HCT116 (cell line): ENCODE measurements at regions not wholly inside any gene's neighbourhood (a gene's known extent, or its start where the extent isn't known, plus 50 kb on each side); places are given as distances from the start of the nearest gene placed in this dataset.

Experiments
- ATAC-seq: fragments of 200-7000 bp; cut with Tn5 transposase; 2 replicates; pipeline ENCODE4 v1.9.1; 2020; ENCODE audit warnings: mild to moderate bottlenecking, moderate library complexity
- BruUV-seq: library from RNA; stranded (reverse); fragments of 400-500 nt; replicated peaks from 2 replicates; lab custom pipeline; 2021; lab: Mats Ljungman, UMichigan
- CTCF ChIA-PET: fragments of 300-600 bp; sonication (Branson Sonifier 250); formaldehyde crosslinking; loops from one replicate; lab custom pipeline; 2021; ENCODE audit warnings: antibody characterized with exemption; lab: Charles Lee
- POLR2A ChIA-PET: fragments of 300-600, 350-600 bp; sonication (Branson Sonifier 250); formaldehyde crosslinking; loops from one replicate; lab custom pipeline; 2021; ENCODE audit warnings: antibody characterized with exemption; lab: Charles Lee
- RAD21 ChIA-PET, 2 experiments: fragments of 300-600 bp; sonication (Branson Sonifier 250); formaldehyde crosslinking; loops; one replicate each; lab custom pipeline; 2023; ENCODE audit warnings: low total read pairs in 2 of 2; ENCODE audit not compliant: uncharacterized antibody in 2 of 2, unreplicated experiment in 2 of 2, low non-redundant PET in 1 of 2; lab: Charles Lee
- DNase-seq: peaks from one replicate; pipeline ENCODE4 v3.0.0-alpha.2; 2010; ENCODE audit warnings: low read depth, low spot score
- H2AFZ ChIP-seq: fragments of 200-600 bp; shearing (Covaris generic), sonication (generic); 2 replicates; pipeline ENCODE4 v1.6.1; 2017; ENCODE audit warnings: low read depth, mixed run types, mixed read lengths, antibody characterized with exemption, low read length; ENCODE audit not compliant: poor library complexity, severe bottlenecking
- H3K27ac ChIP-seq: 2 replicates; pipeline ENCODE4 v1.5.1; 2012; ENCODE audit warnings: low read depth, low read length
- H3K27me3 ChIP-seq: fragments of 200-600 bp; sonication (generic); 2 replicates; pipeline ENCODE4 v1.6.1; 2016; ENCODE audit warnings: mixed run types, low read length, mixed read lengths; ENCODE audit not compliant: insufficient read depth
- H3K36me3 ChIP-seq, 2 experiments: fragments of 200-500 bp in 1 of 2; fragments of 200-600 bp in 1 of 2; sonication (Bioruptor generic) in 1 of 2; sonication (generic) in 1 of 2; 2 replicates each; pipeline versions ENCODE4 v1.5.1 to v1.6.1; 2014 to 2016; ENCODE audit warnings: low read length in 2 of 2, inconsistent platforms in 1 of 2, mixed read lengths in 1 of 2, mixed run types in 1 of 2; ENCODE audit not compliant: insufficient read depth in 2 of 2, control insufficient read depth in 1 of 2
- H3K4me1 ChIP-seq, 2 experiments: fragments of 200-600 bp in 1 of 2; sonication (generic) in 1 of 2; 2 replicates each; pipeline versions ENCODE4 v1.5.1 to v1.6.1; 2012 to 2017; ENCODE audit warnings: low read length in 2 of 2, inconsistent platforms in 1 of 2, mild to moderate bottlenecking in 1 of 2, mixed read lengths in 1 of 2, mixed run types in 1 of 2, moderate library complexity in 1 of 2; ENCODE audit not compliant: insufficient read depth in 2 of 2, control insufficient read depth in 1 of 2
- H3K4me2 ChIP-seq: fragments of 200-600 bp; sonication (generic); 2 replicates; pipeline ENCODE4 v1.6.1; 2017; ENCODE audit warnings: mixed run types, low read length, mixed read lengths
- H3K4me3 ChIP-seq, 2 experiments: fragments of 200-600 bp in 1 of 2; sonication (generic) in 1 of 2; replicated peaks in 1 of 2; 2 replicates each; pipeline ENCODE4 v1.5.1; 2011 to 2016; ENCODE audit warnings: low read length in 2 of 2, control low read depth in 1 of 2, low read depth in 1 of 2, mild to moderate bottlenecking in 1 of 2, mixed read lengths in 1 of 2, mixed run types in 1 of 2
- H3K79me2 ChIP-seq: fragments of 200-600 bp; sonication (generic); 2 replicates; pipeline ENCODE4 v1.6.1; 2017; ENCODE audit warnings: mild to moderate bottlenecking, mixed run types, low read length, moderate library complexity, mixed read lengths; ENCODE audit not compliant: insufficient read depth
- H3K9ac ChIP-seq: fragments of 200-600 bp; sonication (generic); 2 replicates; pipeline ENCODE4 v1.6.1; 2016; ENCODE audit warnings: low read length, mixed read lengths
- H3K9me2 ChIP-seq: fragments of 200-600 bp; sonication (generic), shearing (Covaris generic); 2 replicates; pipeline ENCODE4 v1.6.1; 2017; ENCODE audit warnings: mixed run types, mild to moderate bottlenecking, moderate library complexity; ENCODE audit not compliant: insufficient read depth
- H3K9me3 ChIP-seq, 2 experiments: fragments of 200-500 bp in 1 of 2; fragments of 200-600 bp in 1 of 2; sonication (Bioruptor generic) in 1 of 2; sonication (generic) in 1 of 2; 2 replicates each; pipeline ENCODE4 v1.6.1; 2014 to 2017; ENCODE audit warnings: low read length in 2 of 2, mixed read lengths in 2 of 2, inconsistent platforms in 1 of 2, low read depth in 1 of 2, mild to moderate bottlenecking in 1 of 2, mixed run types in 1 of 2, moderate library complexity in 1 of 2; ENCODE audit not compliant: control insufficient read depth in 1 of 2, insufficient read depth in 1 of 2
- H4K20me1 ChIP-seq: fragments of 200-600 bp; sonication (generic), shearing (Covaris generic); 2 replicates; pipeline ENCODE4 v1.6.1; 2017; ENCODE audit warnings: mixed run types, mild to moderate bottlenecking, moderate library complexity; ENCODE audit not compliant: insufficient read depth
- CEBPB ChIP-seq: IDR thresholded peaks from 2 replicates; pipeline ENCODE4 v1.6.1; 2012; ENCODE audit warnings: low read depth
- EGR1 ChIP-seq: IDR thresholded peaks from 2 replicates; pipeline ENCODE4 v1.6.1; 2012; ENCODE audit warnings: low read depth
- ELF1 ChIP-seq: IDR thresholded peaks from 2 replicates; pipeline ENCODE4 v1.6.1; 2012; ENCODE audit warnings: low read depth, borderline replicate concordance
- SRF ChIP-seq: IDR thresholded peaks from 2 replicates; pipeline ENCODE4 v1.6.1; 2012; ENCODE audit warnings: low read depth
- TCF7L2 ChIP-seq: IDR thresholded peaks from 2 replicates; pipeline ENCODE4 v1.7.0; 2011; ENCODE audit warnings: borderline replicate concordance, inconsistent platforms; ENCODE audit not compliant: insufficient read depth, insufficient read length; ENCODE audit errors: extremely low read depth
- intact Hi-C: fragments of 100-400 bp; cut with micrococcal nuclease; formaldehyde crosslinking; loops from 2 replicates; pipeline ENCODE4 v1.10.0; 2022

DNA sequence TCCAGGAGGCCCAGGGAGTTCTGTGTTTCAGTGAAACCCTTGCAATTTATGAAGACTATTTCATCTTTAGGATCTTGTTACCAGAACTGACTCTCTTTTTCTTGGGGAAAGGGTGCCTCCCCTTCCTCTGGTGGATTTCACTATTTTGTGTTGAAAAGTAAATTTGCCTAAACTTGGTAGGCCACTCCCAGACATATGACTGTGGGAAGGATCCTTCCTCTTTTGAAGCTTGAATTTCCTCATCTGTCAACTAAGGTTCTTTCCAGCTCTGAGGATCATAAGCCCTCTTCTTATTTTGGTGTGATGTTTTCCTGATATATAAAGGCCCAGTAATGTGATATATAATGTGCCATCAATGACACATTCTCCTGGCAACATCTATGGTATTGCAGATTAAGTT, 59.1 kb upstream of the ZFAND5 start:
- no peak for DNase-seq
- TF ChIP-seq SRF (no peak), TCF7L2 (no peak), ELF1 (no peak)
- ATAC-seq: no peak
- Histone ChIP-seq H3K4me1 (no peaks in the 10 kb centered on the region), H3K4me3 (no peak overlapping the region), H4K20me1 (no peaks in the 10 kb centered on the region), H3K79me2 (no peaks in the 10 kb centered on the region), H3K4me2 (no peak overlapping the region), H3K9ac (no peak overlapping the region), H3K27me3 (no peaks in the 10 kb centered on the region), H3K36me3 (no peaks in the 10 kb centered on the region), H3K9me3 (no peaks in the 10 kb centered on the region), H3K27ac (no peak overlapping the region), H2AFZ (no peak overlapping the region), H3K9me2 (no peaks in the 10 kb centered on the region)
- BruUV-seq: no TSS peak
- ChIA-PET CTCF (no interaction called here), POLR2A (no interaction called here), RAD21 (no interaction called here)
- intact Hi-C loops: no loop called here

DNA sequence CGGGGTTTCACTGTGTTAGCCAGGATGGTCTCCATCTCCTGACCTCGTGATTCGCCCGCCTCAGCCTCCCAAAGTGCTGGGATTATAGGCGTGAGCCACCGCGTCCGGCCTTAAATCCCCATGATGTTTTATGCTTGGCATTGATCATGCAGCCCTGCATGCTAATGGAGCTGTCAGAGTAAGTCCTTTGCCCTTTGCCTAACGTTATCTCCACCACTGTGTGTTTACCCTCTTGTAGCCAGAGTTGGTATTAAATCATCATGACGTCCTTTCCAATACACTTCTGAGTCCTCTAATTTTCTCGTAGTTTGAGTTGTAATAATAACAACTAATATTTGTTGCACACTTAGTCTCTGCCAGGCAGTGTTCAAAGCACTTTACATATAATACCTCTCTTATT, 57.2 kb upstream of the ZFAND5 start:
- no peak for DNase-seq
- Histone ChIP-seq H3K4me3 (no peak overlapping the region), H3K4me2 (no peak overlapping the region), H3K36me3 (no peaks in the 10 kb centered on the region), H4K20me1 (no peaks in the 10 kb centered on the region), H3K79me2 (no peaks in the 10 kb centered on the region), H3K9me2 (no peaks in the 10 kb centered on the region), H3K27ac (no peak overlapping the region), H2AFZ (no peak overlapping the region), H3K9me3 (no peaks in the 10 kb centered on the region), H3K9ac (no peak overlapping the region), H3K4me1 (no peaks in the 10 kb centered on the region), H3K27me3 (no peaks in the 10 kb centered on the region)
- RAD21 ChIA-PET: no interaction called here
- no peak for ATAC-seq
- POLR2A ChIA-PET: interaction anchor here (0.6 kb wide), 1 partner anchor 20 kb away, joined by 3 read pairs; no protein-coding TSS in a partner anchor
- intact Hi-C loops: no loop called here
- CTCF ChIA-PET: no interaction called here
- TF ChIP-seq EGR1: no peak
- TF ChIP-seq CEBPB: no peak
- TF ChIP-seq ELF1: no peak
- no peak for TF ChIP-seq TCF7L2
- BruUV-seq: no TSS peak
